ENCODE measurements at regions not wholly inside any gene's neighbourhood (a gene's known extent, or its start where the extent isn't known, plus 50 kb on each side); places are given as distances from the start of the nearest gene placed in this dataset.

- H3K9me3 Mint-ChIP-seq = peaks cover 0 to 11% (median 0%) of the 10 kb centered on the region in 5 donors
- Histone ChIP-seq H3K27me3 (ENCODE audit: insufficient read depth, low read length, poor library complexity, severe bottlenecking) (no peaks in the 10 kb centered on the region), H3K36me3 (ENCODE audit: insufficient read depth, low read length) (no peaks in the 10 kb centered on the region), H3K4me3 (ENCODE audit: low read length) (no peak overlapping the region), H3K27ac (ENCODE audit: low read depth, low read length) (no peak overlapping the region), H3K9me3 (ENCODE audit: low read length) (no peaks in the 10 kb centered on the region), H3K4me1 (ENCODE audit: insufficient read depth, low read length) (no peaks in the 10 kb centered on the region)
- no peaks in the 10 kb centered on the region for H3K27me3 Mint-ChIP-seq
- no peaks in the 10 kb centered on the region for H3K4me1 Mint-ChIP-seq
- no peak for DNase-seq
- H3K4me3 Mint-ChIP-seq = no peak overlapping the region
- ChIA-PET POLR2A (no interaction called here), CTCF (no interaction called here)
- no peaks in the 10 kb centered on the region for H3K36me3 Mint-ChIP-seq
- no peak overlapping the region for H3K27ac Mint-ChIP-seq
Measured at GRCh38 chr5:60339691-60340201, 360.2 kb downstream of the DEPDC1B start.

GRCh38 chr5:60338846-60339245, 361.1 kb downstream of the DEPDC1B start:
- no peaks in the 10 kb centered on the region for H3K36me3 ChIP-seq (ENCODE audit: insufficient read depth, low read length)
- H3K4me3 Mint-ChIP-seq = no peak overlapping the region
- no peak for DNase-seq
- no peaks in the 10 kb centered on the region for H3K4me1 ChIP-seq (ENCODE audit: insufficient read depth, low read length)
- ChIA-PET POLR2A (no interaction called here), CTCF (no interaction called here)
- no peak overlapping the region for H3K27ac Mint-ChIP-seq
- no peak overlapping the region for H3K27ac ChIP-seq (ENCODE audit: low read depth, low read length)
- H3K36me3 Mint-ChIP-seq = no peaks in the 10 kb centered on the region
- no peaks in the 10 kb centered on the region for H3K9me3 ChIP-seq (ENCODE audit: low read length)
- peaks cover 0 to 6% (median 0%) of the 10 kb centered on the region in 5 donors for H3K9me3 Mint-ChIP-seq
- no peaks in the 10 kb centered on the region for H3K27me3 Mint-ChIP-seq
- H3K27me3 ChIP-seq (ENCODE audit: insufficient read depth, low read length, poor library complexity, severe bottlenecking) = no peaks in the 10 kb centered on the region
- H3K4me3 ChIP-seq (ENCODE audit: low read length) = no peak overlapping the region
- no peaks in the 10 kb centered on the region for H3K4me1 Mint-ChIP-seq

DNA sequence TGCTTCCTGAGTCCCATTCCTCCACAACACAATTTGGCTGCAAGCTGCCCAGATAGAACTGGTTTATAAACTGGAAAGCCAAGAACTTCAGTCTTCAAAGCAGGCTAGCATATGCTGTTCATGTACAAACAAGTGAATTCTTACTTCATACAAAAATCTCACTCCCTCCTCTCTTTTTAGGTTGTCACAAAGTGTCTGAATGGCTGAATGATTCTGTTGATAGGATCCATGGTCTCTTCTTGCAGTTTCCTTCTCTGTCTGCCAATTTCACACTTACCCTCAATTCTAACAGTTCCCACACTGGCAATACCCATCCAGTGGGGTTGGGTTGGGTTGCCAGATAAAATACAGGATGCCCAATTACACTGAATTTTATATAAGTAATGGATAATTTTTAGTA, 363.5 kb downstream of the DEPDC1B start:
- Mint-ChIP-seq H3K27ac (no peak overlapping the region), H3K9me3 (peaks cover 0 to 6% (median under 1%) of the 10 kb centered on the region in 5 donors), H3K4me1 (no peaks in the 10 kb centered on the region), H3K36me3 (no peaks in the 10 kb centered on the region), H3K27me3 (no peaks in the 10 kb centered on the region), H3K4me3 (no peak overlapping the region)
- Histone ChIP-seq H3K9me3 (ENCODE audit: low read length) (no peaks in the 10 kb centered on the region), H3K27me3 (ENCODE audit: insufficient read depth, low read length, poor library complexity, severe bottlenecking) (no peaks in the 10 kb centered on the region), H3K27ac (ENCODE audit: low read depth, low read length) (no peak overlapping the region), H3K4me3 (ENCODE audit: low read length) (no peak overlapping the region), H3K4me1 (ENCODE audit: insufficient read depth, low read length) (no peaks in the 10 kb centered on the region), H3K36me3 (ENCODE audit: insufficient read depth, low read length) (no peaks in the 10 kb centered on the region)
- no peak for DNase-seq
- ChIA-PET CTCF (no interaction called here), POLR2A (no interaction called here)

GRCh38 chr5:60335913-60336312, 364.1 kb downstream of the DEPDC1B start:
- CTCF ChIA-PET = no interaction called here
- POLR2A ChIA-PET = no interaction called here
- Mint-ChIP-seq H3K9me3 (peaks cover 0 to 6% (median 2%) of the 10 kb centered on the region in 5 donors), H3K27ac (no peak overlapping the region), H3K4me3 (no peak overlapping the region), H3K4me1 (no peaks in the 10 kb centered on the region), H3K36me3 (no peaks in the 10 kb centered on the region), H3K27me3 (no peaks in the 10 kb centered on the region)
- Histone ChIP-seq H3K27me3 (ENCODE audit: insufficient read depth, low read length, poor library complexity, severe bottlenecking) (no peaks in the 10 kb centered on the region), H3K4me1 (ENCODE audit: insufficient read depth, low read length) (no peaks in the 10 kb centered on the region), H3K4me3 (ENCODE audit: low read length) (no peak overlapping the region), H3K9me3 (ENCODE audit: low read length) (no peaks in the 10 kb centered on the region), H3K36me3 (ENCODE audit: insufficient read depth, low read length) (no peaks in the 10 kb centered on the region), H3K27ac (ENCODE audit: low read depth, low read length) (no peak overlapping the region)
- DNase-seq = no peak

- no peaks in the 10 kb centered on the region for H3K27me3 Mint-ChIP-seq
- ChIA-PET CTCF (no interaction called here), POLR2A (no interaction called here)
- H3K4me3 Mint-ChIP-seq = no peak overlapping the region
- H3K4me1 Mint-ChIP-seq = no peaks in the 10 kb centered on the region
- H3K27ac ChIP-seq (ENCODE audit: low read depth, low read length) = no peak overlapping the region
- H3K36me3 Mint-ChIP-seq = no peaks in the 10 kb centered on the region
- no peaks in the 10 kb centered on the region for H3K27me3 ChIP-seq (ENCODE audit: insufficient read depth, low read length, poor library complexity, severe bottlenecking)
- H3K9me3 Mint-ChIP-seq = peaks cover 0 to 8% (median 3%) of the 10 kb centered on the region in 5 donors
- H3K27ac Mint-ChIP-seq = no peak overlapping the region
- no peak for DNase-seq
- H3K9me3 ChIP-seq (ENCODE audit: low read length) = no peaks in the 10 kb centered on the region
- no peaks in the 10 kb centered on the region for H3K36me3 ChIP-seq (ENCODE audit: insufficient read depth, low read length)
- H3K4me1 ChIP-seq (ENCODE audit: insufficient read depth, low read length) = no peaks in the 10 kb centered on the region
- no peak overlapping the region for H3K4me3 ChIP-seq (ENCODE audit: low read length)
Measured at GRCh38 chr5:60334281-60334713, 365.7 kb downstream of the DEPDC1B start.

DNA sequence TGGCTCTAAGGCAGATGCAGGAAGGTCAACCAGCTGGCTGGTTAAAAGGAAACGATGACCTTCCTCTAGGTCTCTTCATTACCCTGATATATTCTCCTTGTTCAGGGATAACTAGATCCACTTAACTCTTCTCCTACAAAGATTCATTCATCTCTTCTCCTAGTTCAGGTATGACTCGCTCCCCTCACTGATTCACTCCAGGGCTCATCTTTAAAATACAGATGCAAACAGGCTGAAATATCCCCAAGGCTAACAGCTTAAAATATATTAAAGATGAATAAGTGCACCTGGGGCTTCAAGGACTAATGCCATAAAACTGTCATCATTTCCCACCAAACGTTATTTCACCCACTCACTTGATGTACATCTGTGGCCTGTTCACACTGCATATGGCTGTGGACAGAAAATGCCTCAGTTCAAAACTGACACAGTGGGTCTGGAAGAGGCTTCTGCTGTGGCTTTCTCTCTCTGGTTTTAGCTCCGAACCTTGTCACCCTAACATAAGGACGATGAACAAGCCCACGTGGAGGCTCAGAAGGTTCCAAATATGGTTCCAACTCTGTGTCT, 366.9 kb downstream of the DEPDC1B start:
- Mint-ChIP-seq H3K36me3 (no peaks in the 10 kb centered on the region), H3K9me3 (peaks cover under 1 to 10% (median 4%) of the 10 kb centered on the region in 5 donors), H3K27ac (no peak overlapping the region), H3K27me3 (no peaks in the 10 kb centered on the region), H3K4me3 (no peak overlapping the region), H3K4me1 (no peaks in the 10 kb centered on the region)
- H3K27ac ChIP-seq (ENCODE audit: low read depth, low read length) = no peak overlapping the region
- no peaks in the 10 kb centered on the region for H3K36me3 ChIP-seq (ENCODE audit: insufficient read depth, low read length)
- H3K9me3 ChIP-seq (ENCODE audit: low read length) = no peaks in the 10 kb centered on the region
- H3K4me1 ChIP-seq (ENCODE audit: insufficient read depth, low read length) = no peaks in the 10 kb centered on the region
- POLR2A ChIA-PET = no interaction called here
- CTCF ChIA-PET = no interaction called here
- H3K27me3 ChIP-seq (ENCODE audit: insufficient read depth, low read length, poor library complexity, severe bottlenecking) = no peaks in the 10 kb centered on the region
- no peak for DNase-seq
- no peak overlapping the region for H3K4me3 ChIP-seq (ENCODE audit: low read length)

DNA sequence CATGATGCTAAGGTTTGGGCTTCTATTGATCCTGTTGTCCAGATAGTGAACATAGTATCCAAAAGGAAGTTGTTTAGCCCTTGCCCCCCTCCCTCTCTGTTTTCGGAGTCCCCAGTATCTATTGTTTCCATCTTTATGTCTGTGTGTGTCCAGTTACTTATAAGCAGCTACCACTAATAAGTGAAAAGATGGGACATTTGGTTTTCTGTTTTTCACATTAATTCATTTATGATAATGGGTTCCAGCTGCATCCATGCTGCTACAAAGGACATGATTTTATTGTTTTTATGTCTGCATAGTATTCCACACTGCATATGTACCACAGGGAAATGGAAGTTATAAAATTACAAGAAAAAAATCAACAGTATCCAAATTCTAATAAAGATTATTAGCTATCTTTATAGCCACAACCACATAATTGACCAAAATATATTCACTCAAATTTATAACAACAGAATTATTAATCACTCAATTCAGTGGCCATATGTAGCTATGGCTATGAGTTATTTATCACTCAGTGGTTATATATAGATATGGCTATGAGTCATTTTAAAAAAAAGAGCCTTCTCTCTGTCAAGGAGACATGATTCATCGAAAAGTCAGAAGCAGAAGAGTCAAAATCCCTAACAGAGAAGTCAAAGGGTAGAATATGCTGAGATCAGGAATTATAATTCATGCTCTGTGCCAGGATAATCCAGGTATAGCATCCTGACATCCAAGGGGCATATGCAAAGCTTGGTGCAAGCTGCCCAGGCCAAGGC, 367.5 kb downstream of the DEPDC1B start:
- ChIA-PET POLR2A (no interaction called here), CTCF (no interaction called here)
- H3K4me1 Mint-ChIP-seq = no peaks in the 10 kb centered on the region
- Histone ChIP-seq H3K4me3 (ENCODE audit: low read length) (no peak overlapping the region), H3K27me3 (ENCODE audit: insufficient read depth, low read length, poor library complexity, severe bottlenecking) (no peaks in the 10 kb centered on the region), H3K9me3 (ENCODE audit: low read length) (no peaks in the 10 kb centered on the region), H3K36me3 (ENCODE audit: insufficient read depth, low read length) (no peaks in the 10 kb centered on the region), H3K4me1 (ENCODE audit: insufficient read depth, low read length) (no peaks in the 10 kb centered on the region), H3K27ac (ENCODE audit: low read depth, low read length) (no peak overlapping the region)
- no peaks in the 10 kb centered on the region for H3K36me3 Mint-ChIP-seq
- DNase-seq = no peak
- H3K4me3 Mint-ChIP-seq = no peak overlapping the region
- H3K27me3 Mint-ChIP-seq = no peaks in the 10 kb centered on the region
- no peak overlapping the region for H3K27ac Mint-ChIP-seq
- peaks cover 2 to 10% (median 3%) of the 10 kb centered on the region in 5 donors for H3K9me3 Mint-ChIP-seq

GRCh38 chr5:60330236-60330635, 369.7 kb downstream of the DEPDC1B start:
- no peak overlapping the region for H3K4me3 Mint-ChIP-seq
- DNase-seq = no peak
- H3K9me3 Mint-ChIP-seq = peaks cover 0 to 10% (median 2%) of the 10 kb centered on the region in 5 donors
- H3K27ac Mint-ChIP-seq = no peak overlapping the region
- CTCF ChIA-PET = no interaction called here
- no peaks in the 10 kb centered on the region for H3K36me3 Mint-ChIP-seq
- Histone ChIP-seq H3K27me3 (ENCODE audit: insufficient read depth, low read length, poor library complexity, severe bottlenecking) (no peaks in the 10 kb centered on the region), H3K4me1 (ENCODE audit: insufficient read depth, low read length) (no peaks in the 10 kb centered on the region), H3K4me3 (ENCODE audit: low read length) (no peak overlapping the region), H3K9me3 (ENCODE audit: low read length) (no peaks in the 10 kb centered on the region), H3K27ac (ENCODE audit: low read depth, low read length) (no peak overlapping the region), H3K36me3 (ENCODE audit: insufficient read depth, low read length) (no peaks in the 10 kb centered on the region)
- POLR2A ChIA-PET = no interaction called here
- H3K27me3 Mint-ChIP-seq = no peaks in the 10 kb centered on the region
- no peaks in the 10 kb centered on the region for H3K4me1 Mint-ChIP-seq
